Kidney (tissue), 13 donors: ENCODE measurements at regions not wholly inside any gene's neighbourhood (a gene's known extent, or its start where the extent isn't known, plus 50 kb on each side); places are given as distances from the start of the nearest gene placed in this dataset.

Source experiments
- DNase-seq, 5 donors: peaks; one replicate each; pipeline ENCODE4 v3.0.0-alpha.2; 2013 to 2020
- FAIRE-seq: peaks from 2 replicates; lab custom pipeline; 2012; peaks lifted over from hg19 to GRCh38; lab: Jason Lieb, UNC
- H3K27ac ChIP-seq, 2 donors: one replicate each; pipeline ENCODE4 v1.7.0; 2013; ENCODE audit warnings: low read depth in 2 of 2, low read length in 2 of 2, inconsistent platforms in 1 of 2
- H3K27me3 ChIP-seq: one replicate; pipeline ENCODE4 v1.7.1; 2013; ENCODE audit warnings: low read length, inconsistent platforms; ENCODE audit not compliant: control insufficient read depth, insufficient read depth
- H3K36me3 ChIP-seq, 3 donors: one replicate each; pipeline versions ENCODE4 v1.7.0 to v1.7.1; 2013; ENCODE audit warnings: low read length in 3 of 3, control low read depth in 1 of 3, inconsistent platforms in 1 of 3; ENCODE audit not compliant: insufficient read depth in 3 of 3, control insufficient read depth in 2 of 3
- H3K4me1 ChIP-seq, 3 donors: one replicate each; pipeline versions ENCODE4 v1.7.0 to v1.7.1; 2013; ENCODE audit warnings: low read length in 3 of 3, inconsistent platforms in 1 of 3, low read depth in 1 of 3; ENCODE audit not compliant: control insufficient read depth in 2 of 3, insufficient read depth in 2 of 3
- H3K4me3 ChIP-seq, 3 donors: one replicate each; pipeline versions ENCODE4 v1.7.0 to v1.8.1; 2013; ENCODE audit warnings: low read length in 3 of 3, control low read depth in 1 of 3, inconsistent platforms in 1 of 3
- H3K9ac ChIP-seq, 3 donors: one replicate each; pipeline versions ENCODE4 v1.7.0 to v1.7.1; 2013; ENCODE audit warnings: low read length in 3 of 3, control low read depth in 1 of 3, inconsistent platforms in 1 of 3
- H3K9me3 ChIP-seq, 3 donors: one replicate each; pipeline versions ENCODE4 v1.7.0 to v1.7.1; 2013; ENCODE audit warnings: low read length in 3 of 3, control low read depth in 1 of 3, inconsistent platforms in 1 of 3; ENCODE audit not compliant: control insufficient read depth in 2 of 3, insufficient read depth in 1 of 3
- intact Hi-C: fragments of 100-400 bp; cut with DNase I; formaldehyde crosslinking; loops from one replicate; pipeline ENCODE4 v1.11.1; 2022
- TF ChIP-seq, protein P1 (sequence below): IDR thresholded peaks from 3 replicates; pipeline ENCODE4 v1.5.1; 2012; ENCODE audit warnings: mild to moderate bottlenecking, moderate library complexity, borderline replicate concordance; ENCODE audit not compliant: insufficient read depth; ENCODE audit errors: extremely low read depth
- donor health status: control.
- donor health status: control.
- donor health status: control.
- donor health status: control.
- donor health status: control.
- donor health status: DM: yes; HTN: yes; CAD: no.
- donor health status: Normal renal cell carcinoma (clear cell type).

DNA sequence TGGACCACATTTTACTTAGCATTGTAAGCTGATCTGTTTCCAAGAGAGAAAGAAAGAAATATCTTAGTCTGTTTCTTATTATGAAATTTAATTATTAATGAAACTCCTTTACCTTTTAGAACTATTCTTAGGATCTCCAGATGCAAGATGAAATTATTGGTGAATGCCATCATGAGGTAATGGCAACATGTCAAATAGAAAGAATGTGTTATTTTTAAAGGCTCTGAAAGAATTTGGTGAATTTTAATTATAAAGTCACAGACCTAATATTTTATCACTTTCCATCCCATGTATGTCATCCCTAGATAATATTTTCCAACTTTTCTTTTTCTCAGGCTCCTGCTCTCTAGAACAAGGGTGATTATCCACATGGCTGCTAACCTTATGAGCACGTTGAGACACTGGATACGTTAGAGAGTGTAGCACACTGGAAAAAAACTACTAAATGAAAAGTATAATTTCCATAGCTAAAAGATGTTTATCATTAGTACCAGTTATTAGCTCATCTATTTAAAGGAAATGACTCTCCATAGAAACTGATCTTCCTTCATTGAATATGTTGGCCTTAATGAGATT lies 95.2 kb upstream of the SCG2 start:
- no peaks in the 10 kb centered on the region for H3K27me3 ChIP-seq
- no peak overlapping the region for H3K4me3 ChIP-seq
- DNase-seq, result no peak
- H3K4me1 ChIP-seq, result no peaks in the 10 kb centered on the region
- no peak overlapping the region for H3K9ac ChIP-seq
- intact Hi-C loops, result no loop called here
- no peaks in the 10 kb centered on the region for H3K36me3 ChIP-seq
- H3K27ac ChIP-seq, result no peak overlapping the region
- TF ChIP-seq, protein P1, sequence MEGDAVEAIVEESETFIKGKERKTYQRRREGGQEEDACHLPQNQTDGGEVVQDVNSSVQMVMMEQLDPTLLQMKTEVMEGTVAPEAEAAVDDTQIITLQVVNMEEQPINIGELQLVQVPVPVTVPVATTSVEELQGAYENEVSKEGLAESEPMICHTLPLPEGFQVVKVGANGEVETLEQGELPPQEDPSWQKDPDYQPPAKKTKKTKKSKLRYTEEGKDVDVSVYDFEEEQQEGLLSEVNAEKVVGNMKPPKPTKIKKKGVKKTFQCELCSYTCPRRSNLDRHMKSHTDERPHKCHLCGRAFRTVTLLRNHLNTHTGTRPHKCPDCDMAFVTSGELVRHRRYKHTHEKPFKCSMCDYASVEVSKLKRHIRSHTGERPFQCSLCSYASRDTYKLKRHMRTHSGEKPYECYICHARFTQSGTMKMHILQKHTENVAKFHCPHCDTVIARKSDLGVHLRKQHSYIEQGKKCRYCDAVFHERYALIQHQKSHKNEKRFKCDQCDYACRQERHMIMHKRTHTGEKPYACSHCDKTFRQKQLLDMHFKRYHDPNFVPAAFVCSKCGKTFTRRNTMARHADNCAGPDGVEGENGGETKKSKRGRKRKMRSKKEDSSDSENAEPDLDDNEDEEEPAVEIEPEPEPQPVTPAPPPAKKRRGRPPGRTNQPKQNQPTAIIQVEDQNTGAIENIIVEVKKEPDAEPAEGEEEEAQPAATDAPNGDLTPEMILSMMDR, result no peak
- H3K9me3 ChIP-seq, result no peaks in the 10 kb centered on the region
- FAIRE-seq, result no peak

- no peak overlapping the region for H3K27ac ChIP-seq
Measured at GRCh38 chr2:223696719-223697118, 94.6 kb upstream of the SCG2 start.

DNA sequence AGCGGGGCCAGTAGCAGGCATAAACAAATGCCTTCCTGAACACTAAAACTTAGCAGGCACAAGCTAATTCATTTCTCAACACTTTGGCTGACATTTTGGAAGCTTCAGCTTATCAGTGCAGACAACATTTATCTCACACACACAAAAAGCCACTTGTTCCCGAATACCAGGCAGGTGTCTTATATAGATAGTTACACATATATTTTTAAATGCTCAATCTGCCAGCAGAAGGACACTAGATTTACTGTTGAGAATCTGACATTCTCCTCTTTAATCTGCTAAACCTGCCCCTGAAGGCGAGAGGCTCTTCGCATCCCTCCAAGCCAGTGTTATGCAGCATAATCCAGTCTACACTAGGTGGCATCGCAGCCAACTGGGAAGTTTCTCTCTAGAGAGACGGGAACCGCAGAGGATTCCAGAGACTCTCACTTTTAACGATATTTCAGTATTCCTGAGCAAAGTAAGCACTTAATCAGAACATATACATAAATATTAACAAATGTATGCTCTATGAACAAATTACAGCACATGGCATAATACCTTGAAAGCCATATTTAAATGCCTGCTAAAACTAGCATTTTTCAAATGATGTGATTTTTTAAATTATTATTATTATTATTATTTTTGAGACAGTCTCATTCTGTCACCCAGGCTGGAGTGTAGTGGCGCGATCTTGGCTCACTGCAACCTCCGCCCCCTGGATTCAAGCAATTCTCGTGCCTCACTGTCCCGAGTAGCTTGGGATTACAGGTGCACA lies 90.2 kb upstream of the SCG2 start:
- FAIRE-seq (no peak), DNase-seq (peak in 3 of 5 donors; percentile 37 to 72 (median 48))
- H3K4me1 ChIP-seq, result no peaks in the 10 kb centered on the region
- H3K27me3 ChIP-seq, result no peaks in the 10 kb centered on the region
- H3K9me3 ChIP-seq, result no peaks in the 10 kb centered on the region
- no peak overlapping the region for H3K27ac ChIP-seq
- TF ChIP-seq, protein P1, result peak; percentile 35
- no peaks in the 10 kb centered on the region for H3K36me3 ChIP-seq
- intact Hi-C loops, result no loop called here
- H3K4me3 ChIP-seq, result no peak overlapping the region
- H3K9ac ChIP-seq, result no peak overlapping the region

More at GRCh38 chr2:223696719-223697118, 94.6 kb upstream of the SCG2 start:
- intact Hi-C loops, result no loop called here
- no peaks in the 10 kb centered on the region for H3K4me1 ChIP-seq
- no peak overlapping the region for H3K9ac ChIP-seq
- H3K4me3 ChIP-seq, result no peak overlapping the region
- H3K36me3 ChIP-seq, result no peaks in the 10 kb centered on the region
- TF ChIP-seq, protein P1, result no peak
- DNase-seq (no peak), FAIRE-seq (no peak)
- H3K27me3 ChIP-seq, result no peaks in the 10 kb centered on the region
- no peaks in the 10 kb centered on the region for H3K9me3 ChIP-seq
